Panc1 (cell line): ENCODE measurements at regions not wholly inside any gene's neighbourhood (a gene's known extent, or its start where the extent isn't known, plus 50 kb on each side); places are given as distances from the start of the nearest gene placed in this dataset.

ENCODE experiments used
- ATAC-seq: fragments of 200-7000 bp; cut with Tn5 transposase; 2 replicates; pipeline ENCODE4 v1.9.1; 2020; ENCODE audit warnings: mild to moderate bottlenecking, moderate library complexity
- BruUV-seq: library from RNA; stranded (reverse); fragments of 400-500 nt; replicated peaks from 2 replicates; lab custom pipeline; 2021; lab: Mats Ljungman, UMichigan
- CTCF ChIA-PET: fragments of 300-600 bp; sonication (Branson Sonifier 250); formaldehyde crosslinking; loops from one replicate; lab custom pipeline; 2022; ENCODE audit warnings: antibody characterized with exemption; lab: Charles Lee
- POLR2A ChIA-PET: fragments of 300-600 bp; sonication (Branson Sonifier 250); formaldehyde crosslinking; loops from one replicate; lab custom pipeline; 2022; ENCODE audit warnings: antibody characterized with exemption; lab: Charles Lee
- DNase-seq: peaks from one replicate; pipeline ENCODE4 v3.0.0-alpha.2; 2010; ENCODE audit warnings: low read depth, low spot score
- H3K27ac ChIP-seq: 2 replicates; pipeline ENCODE4 v1.5.1; 2011; ENCODE audit warnings: mild to moderate bottlenecking, low read length, inconsistent platforms
- H3K27me3 ChIP-seq: fragments of 200-500 bp; sonication (Bioruptor generic); 2 replicates; pipeline ENCODE4 v1.6.0; 2014; ENCODE audit warnings: low read length, inconsistent platforms; ENCODE audit not compliant: control insufficient read depth, insufficient read depth
- H3K36me3 ChIP-seq: fragments of 200-500 bp; sonication (Bioruptor generic); 2 replicates; pipeline ENCODE4 v1.5.1; 2014; ENCODE audit warnings: inconsistent platforms, mild to moderate bottlenecking, low read length, moderate library complexity; ENCODE audit not compliant: control insufficient read depth, insufficient read depth
- H3K4me1 ChIP-seq: 2 replicates; pipeline ENCODE4 v1.5.1; 2011; ENCODE audit warnings: inconsistent platforms, mild to moderate bottlenecking, low read length, moderate library complexity; ENCODE audit not compliant: control insufficient read depth, insufficient read depth
- H3K4me3 ChIP-seq, 2 experiments: 2 replicates each; pipeline ENCODE4 v1.5.1; 2011 to 2012; ENCODE audit warnings: low read depth in 2 of 2, low read length in 2 of 2, mild to moderate bottlenecking in 2 of 2, inconsistent platforms in 1 of 2, moderate library complexity in 1 of 2
- H3K9me3 ChIP-seq: fragments of 200-500 bp; sonication (Bioruptor generic); 2 replicates; pipeline ENCODE4 v1.5.1; 2014; ENCODE audit warnings: low read depth, mild to moderate bottlenecking, inconsistent platforms, low read length, moderate library complexity; ENCODE audit not compliant: control insufficient read depth, insufficient read depth
- POLR2AphosphoS5 ChIP-seq: IDR thresholded peaks from 2 replicates; pipeline ENCODE4 v1.6.1; 2012; ENCODE audit warnings: mild to moderate bottlenecking, low read depth, low read length, moderate library complexity
- SIN3A ChIP-seq: IDR thresholded peaks from 2 replicates; pipeline ENCODE4 v1.6.1; 2012; ENCODE audit warnings: low read depth, mild to moderate bottlenecking, low read length, moderate library complexity, borderline replicate concordance; ENCODE audit not compliant: insufficient read depth
- TCF7L2 ChIP-seq: IDR thresholded peaks from 2 replicates; pipeline ENCODE4 v1.6.1; 2011; ENCODE audit warnings: mild to moderate bottlenecking, low read depth, low read length, inconsistent platforms
- in situ Hi-C: cut with HindIII; loops from 2 replicates; pipeline ENCODE4 v1.10.0; 2016; ENCODE audit warnings: low sequenced_read_pairs, low pct_unique_long_range_greater_than_20kb
- intact Hi-C: fragments of 100-400 bp; cut with micrococcal nuclease; formaldehyde crosslinking; loops from one replicate; pipeline ENCODE4 v1.10.0; 2022; ENCODE audit not compliant: unreplicated experiment
- TF ChIP-seq, protein P1 (sequence below), 2 experiments: IDR thresholded peaks; 2 replicates each; pipeline ENCODE4 v1.6.1; 2011 to 2012; ENCODE audit warnings: low read depth in 2 of 2, control low read depth in 1 of 2, low read length in 1 of 2, mild to moderate bottlenecking in 1 of 2, moderate library complexity in 1 of 2; ENCODE audit not compliant: insufficient read depth in 1 of 2
- TF ChIP-seq, protein P2 (sequence below): fragments of 450-650 bp; IDR thresholded peaks from 2 replicates; pipeline ENCODE4 v1.5.1; 2017; ENCODE audit warnings: mild to moderate bottlenecking

GRCh38 chr2:48219234-48219554 lies 95.3 kb upstream of the FOXN2 start:
- POLR2A ChIA-PET: no interaction called here
- in situ Hi-C loops: no loop called here
- DNase-seq (no peak), ATAC-seq (no peak)
- no TSS peak for BruUV-seq
- Histone ChIP-seq H3K4me1 (no peaks in the 10 kb centered on the region), H3K9me3 (no peaks in the 10 kb centered on the region), H3K36me3 (no peaks in the 10 kb centered on the region), H3K27ac (no peak overlapping the region), H3K4me3 (no peak overlapping the region), H3K27me3 (no peaks in the 10 kb centered on the region)
- intact Hi-C loops: no loop called here
- TF ChIP-seq, protein P1, sequence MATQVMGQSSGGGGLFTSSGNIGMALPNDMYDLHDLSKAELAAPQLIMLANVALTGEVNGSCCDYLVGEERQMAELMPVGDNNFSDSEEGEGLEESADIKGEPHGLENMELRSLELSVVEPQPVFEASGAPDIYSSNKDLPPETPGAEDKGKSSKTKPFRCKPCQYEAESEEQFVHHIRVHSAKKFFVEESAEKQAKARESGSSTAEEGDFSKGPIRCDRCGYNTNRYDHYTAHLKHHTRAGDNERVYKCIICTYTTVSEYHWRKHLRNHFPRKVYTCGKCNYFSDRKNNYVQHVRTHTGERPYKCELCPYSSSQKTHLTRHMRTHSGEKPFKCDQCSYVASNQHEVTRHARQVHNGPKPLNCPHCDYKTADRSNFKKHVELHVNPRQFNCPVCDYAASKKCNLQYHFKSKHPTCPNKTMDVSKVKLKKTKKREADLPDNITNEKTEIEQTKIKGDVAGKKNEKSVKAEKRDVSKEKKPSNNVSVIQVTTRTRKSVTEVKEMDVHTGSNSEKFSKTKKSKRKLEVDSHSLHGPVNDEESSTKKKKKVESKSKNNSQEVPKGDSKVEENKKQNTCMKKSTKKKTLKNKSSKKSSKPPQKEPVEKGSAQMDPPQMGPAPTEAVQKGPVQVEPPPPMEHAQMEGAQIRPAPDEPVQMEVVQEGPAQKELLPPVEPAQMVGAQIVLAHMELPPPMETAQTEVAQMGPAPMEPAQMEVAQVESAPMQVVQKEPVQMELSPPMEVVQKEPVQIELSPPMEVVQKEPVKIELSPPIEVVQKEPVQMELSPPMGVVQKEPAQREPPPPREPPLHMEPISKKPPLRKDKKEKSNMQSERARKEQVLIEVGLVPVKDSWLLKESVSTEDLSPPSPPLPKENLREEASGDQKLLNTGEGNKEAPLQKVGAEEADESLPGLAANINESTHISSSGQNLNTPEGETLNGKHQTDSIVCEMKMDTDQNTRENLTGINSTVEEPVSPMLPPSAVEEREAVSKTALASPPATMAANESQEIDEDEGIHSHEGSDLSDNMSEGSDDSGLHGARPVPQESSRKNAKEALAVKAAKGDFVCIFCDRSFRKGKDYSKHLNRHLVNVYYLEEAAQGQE (IDR thresholded peaks at IDR 0.05; ENCODE audit: insufficient read depth in 1 of 2, low read depth in 2 of 2, low read length in 1 of 2): no peak
- TF ChIP-seq SIN3A (no peak), TCF7L2 (no peak), POLR2AphosphoS5 (no peak)
- TF ChIP-seq, protein P2, sequence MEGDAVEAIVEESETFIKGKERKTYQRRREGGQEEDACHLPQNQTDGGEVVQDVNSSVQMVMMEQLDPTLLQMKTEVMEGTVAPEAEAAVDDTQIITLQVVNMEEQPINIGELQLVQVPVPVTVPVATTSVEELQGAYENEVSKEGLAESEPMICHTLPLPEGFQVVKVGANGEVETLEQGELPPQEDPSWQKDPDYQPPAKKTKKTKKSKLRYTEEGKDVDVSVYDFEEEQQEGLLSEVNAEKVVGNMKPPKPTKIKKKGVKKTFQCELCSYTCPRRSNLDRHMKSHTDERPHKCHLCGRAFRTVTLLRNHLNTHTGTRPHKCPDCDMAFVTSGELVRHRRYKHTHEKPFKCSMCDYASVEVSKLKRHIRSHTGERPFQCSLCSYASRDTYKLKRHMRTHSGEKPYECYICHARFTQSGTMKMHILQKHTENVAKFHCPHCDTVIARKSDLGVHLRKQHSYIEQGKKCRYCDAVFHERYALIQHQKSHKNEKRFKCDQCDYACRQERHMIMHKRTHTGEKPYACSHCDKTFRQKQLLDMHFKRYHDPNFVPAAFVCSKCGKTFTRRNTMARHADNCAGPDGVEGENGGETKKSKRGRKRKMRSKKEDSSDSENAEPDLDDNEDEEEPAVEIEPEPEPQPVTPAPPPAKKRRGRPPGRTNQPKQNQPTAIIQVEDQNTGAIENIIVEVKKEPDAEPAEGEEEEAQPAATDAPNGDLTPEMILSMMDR: no peak
- CTCF ChIA-PET: interaction anchor here (0.5 to 0.7 kb wide), 2 partner anchors 183 to 213 kb away, joined by 3 read pairs; no protein-coding TSS in a partner anchor

DNA sequence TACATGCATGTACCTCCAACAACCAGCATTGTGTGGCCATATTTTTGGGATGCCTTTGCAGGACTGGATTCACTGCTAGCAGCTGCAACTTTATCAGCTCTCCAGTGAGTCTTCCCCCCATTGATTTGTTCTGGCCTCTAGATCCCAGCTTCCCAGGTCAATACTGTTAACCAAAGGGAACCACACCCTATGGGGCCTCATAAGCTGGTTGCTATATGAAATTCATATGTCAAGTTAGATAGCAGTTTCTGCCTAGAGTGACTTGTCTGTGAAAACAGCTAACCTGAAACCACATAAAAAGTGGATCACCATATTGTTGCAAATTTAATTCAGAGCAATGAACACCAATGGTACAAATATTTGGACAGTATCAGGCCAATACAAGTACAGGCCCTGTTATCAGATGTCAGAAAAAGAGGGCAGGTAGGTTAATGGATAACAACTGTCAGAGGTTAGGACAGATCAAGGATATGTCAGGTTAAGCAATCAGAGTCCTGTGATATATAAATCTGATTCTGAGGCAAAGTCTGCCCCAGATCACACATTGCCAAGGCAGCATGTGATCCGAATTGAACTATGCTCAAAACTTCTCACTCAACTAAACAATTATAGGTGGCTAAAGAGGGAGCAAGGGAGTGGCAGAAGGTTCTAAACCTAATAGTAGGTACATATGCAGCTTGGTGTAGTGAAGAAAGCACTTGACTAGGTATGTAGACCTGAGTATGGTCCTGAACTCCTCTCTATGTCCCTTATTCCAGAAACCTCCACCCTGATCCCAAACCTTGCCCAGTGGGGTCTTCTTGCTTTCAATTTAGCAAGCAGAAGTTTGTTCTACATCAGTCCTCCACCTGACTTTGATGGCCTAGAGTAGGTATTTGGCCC lies 94.7 kb upstream of the FOXN2 start:
- in situ Hi-C loops (no loop called here), intact Hi-C loops (loop anchor here (10.0 kb wide), 1 partner anchor 205 kb away; no protein-coding TSS in a partner anchor)
- H3K36me3 ChIP-seq: no peaks in the 10 kb centered on the region
- TF ChIP-seq SIN3A (no peak), POLR2AphosphoS5 (no peak), TCF7L2 (no peak)
- TF ChIP-seq, protein P1 (IDR thresholded peaks at IDR 0.05; ENCODE audit: insufficient read depth in 1 of 2, low read depth in 2 of 2, low read length in 1 of 2): no peak
- TF ChIP-seq, protein P2: no peak
- ChIA-PET CTCF (no interaction called here), POLR2A (no interaction called here)
- H3K4me1 ChIP-seq: no peaks in the 10 kb centered on the region
- no TSS peak for BruUV-seq
- ATAC-seq (no peak), DNase-seq (no peak)
- H3K27me3 ChIP-seq: no peaks in the 10 kb centered on the region
- H3K27ac ChIP-seq: no peak overlapping the region
- H3K4me3 ChIP-seq: no peak overlapping the region
- no peaks in the 10 kb centered on the region for H3K9me3 ChIP-seq
